NT2/D1 (cell line): ENCODE measurements at regions not wholly inside any gene's neighbourhood (a gene's known extent, or its start where the extent isn't known, plus 50 kb on each side); places are given as distances from the start of the nearest gene placed in this dataset.

ENCODE experiments used
- DNase-seq: peaks from one replicate; pipeline ENCODE4 v3.0.0-alpha.2; 2011; ENCODE audit warnings: low read depth, low spot score
- H3K27me3 ChIP-seq: 2 replicates; pipeline ENCODE4 v1.6.0; 2011; ENCODE audit warnings: mild to moderate bottlenecking; ENCODE audit not compliant: insufficient read length, insufficient read depth
- H3K36me3 ChIP-seq: 2 replicates; pipeline ENCODE4 v1.6.1; 2011; ENCODE audit warnings: mild to moderate bottlenecking, low read length, mixed read lengths; ENCODE audit not compliant: insufficient read depth, insufficient read length
- H3K4me1 ChIP-seq: 2 replicates; pipeline ENCODE4 v1.5.1; 2011; ENCODE audit not compliant: insufficient read depth, insufficient read length
- H3K4me3 ChIP-seq: 2 replicates; pipeline ENCODE4 v1.5.1; 2011; ENCODE audit warnings: low read depth; ENCODE audit not compliant: insufficient read length
- H3K9ac ChIP-seq: 2 replicates; pipeline ENCODE4 v1.6.0; 2011; ENCODE audit warnings: low read depth; ENCODE audit not compliant: insufficient read length
- H3K9me3 ChIP-seq: 2 replicates; pipeline ENCODE4 v1.5.1; 2011; ENCODE audit warnings: mild to moderate bottlenecking, low read length; ENCODE audit not compliant: insufficient read depth
- SUZ12 ChIP-seq: IDR thresholded peaks from 2 replicates; pipeline ENCODE4 v1.6.1; 2011; ENCODE audit not compliant: insufficient read length, insufficient read depth; ENCODE audit errors: extremely low read depth
- YY1 ChIP-seq: IDR thresholded peaks from 2 replicates; pipeline ENCODE4 v1.6.1; 2011; ENCODE audit not compliant: insufficient read length, insufficient read depth
- ZNF274 ChIP-seq: IDR thresholded peaks from 2 replicates; pipeline ENCODE4 v1.6.1; 2011; ENCODE audit warnings: mild to moderate bottlenecking, low read depth, low read length

- H3K4me1 ChIP-seq = no peaks in the 10 kb centered on the region
- no peaks in the 10 kb centered on the region for H3K9me3 ChIP-seq
- H3K4me3 ChIP-seq = no peak overlapping the region
- no peak overlapping the region for H3K9ac ChIP-seq
- no peaks in the 10 kb centered on the region for H3K36me3 ChIP-seq
- no peak for DNase-seq
- TF ChIP-seq ZNF274 (no peak), SUZ12 (no peak), YY1 (no peak)
- no peaks in the 10 kb centered on the region for H3K27me3 ChIP-seq
Measured at GRCh38 chr9:80644044-80644443, 1045.3 kb downstream of the TLE1 start.

DNA sequence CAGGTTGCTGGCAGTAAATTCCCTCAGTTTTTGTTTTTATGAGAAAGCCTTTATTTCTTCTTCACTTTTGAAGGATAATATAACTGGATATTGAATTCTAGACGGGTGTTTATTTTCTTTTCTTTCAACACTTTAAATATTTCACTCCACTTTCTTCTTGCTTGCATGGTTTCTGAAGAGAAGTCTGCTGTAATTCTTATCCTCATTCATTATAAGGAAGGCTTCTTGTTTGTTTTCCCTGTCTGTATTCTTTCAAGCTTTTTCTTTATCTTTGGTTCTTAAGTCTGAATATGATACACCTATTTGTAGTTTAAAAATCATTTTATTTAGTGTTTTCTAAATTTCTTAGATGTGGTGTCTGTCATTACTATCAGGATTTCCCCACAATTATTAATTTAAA, 1054.3 kb downstream of the TLE1 start:
- Histone ChIP-seq H3K4me1 (no peaks in the 10 kb centered on the region), H3K27me3 (no peaks in the 10 kb centered on the region), H3K9ac (no peak overlapping the region), H3K4me3 (no peak overlapping the region), H3K36me3 (no peaks in the 10 kb centered on the region), H3K9me3 (peaks cover 9% of the 10 kb centered on the region; the same call in 1 of the 2 replicates)
- DNase-seq = no peak
- no peak for TF ChIP-seq ZNF274
- no peak for TF ChIP-seq YY1
- no peak for TF ChIP-seq SUZ12

DNA sequence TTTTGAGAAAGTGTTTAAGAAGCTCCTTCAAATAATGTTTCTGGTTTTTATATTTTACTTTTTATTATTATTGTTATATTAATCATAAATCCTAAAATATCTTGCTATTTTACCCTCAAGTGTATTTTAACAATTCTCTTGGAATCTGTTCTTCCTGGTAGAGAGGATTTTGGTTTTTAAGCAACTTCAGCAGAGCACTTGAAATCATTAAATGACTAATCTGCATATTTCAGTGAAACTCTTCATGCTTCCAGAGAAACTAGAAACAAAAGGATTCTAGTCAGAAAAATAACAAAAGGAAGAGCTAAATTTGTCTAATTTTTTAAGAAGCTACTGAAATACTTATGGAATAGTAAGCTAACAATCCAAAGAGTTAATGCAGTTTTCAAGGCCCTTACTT, 1057.3 kb downstream of the TLE1 start:
- Histone ChIP-seq H3K9me3 (peaks cover 9% of the 10 kb centered on the region; the same call in 1 of the 2 replicates), H3K27me3 (no peaks in the 10 kb centered on the region), H3K4me3 (no peak overlapping the region), H3K36me3 (no peaks in the 10 kb centered on the region), H3K4me1 (no peaks in the 10 kb centered on the region), H3K9ac (no peak overlapping the region)
- DNase-seq = no peak
- no peak for TF ChIP-seq YY1
- no peak for TF ChIP-seq ZNF274
- TF ChIP-seq SUZ12 = no peak

GRCh38 chr9:80622508-80622907, 1050.7 kb downstream of the TLE4 start:
- no peak overlapping the region for H3K9ac ChIP-seq
- no peak for DNase-seq
- H3K9me3 ChIP-seq = no peaks in the 10 kb centered on the region
- TF ChIP-seq ZNF274 (no peak), YY1 (no peak), SUZ12 (no peak)
- no peaks in the 10 kb centered on the region for H3K36me3 ChIP-seq
- no peaks in the 10 kb centered on the region for H3K27me3 ChIP-seq
- no peaks in the 10 kb centered on the region for H3K4me1 ChIP-seq
- no peak overlapping the region for H3K4me3 ChIP-seq

- no peaks in the 10 kb centered on the region for H3K36me3 ChIP-seq
- no peaks in the 10 kb centered on the region for H3K4me1 ChIP-seq
- no peak for TF ChIP-seq ZNF274
- TF ChIP-seq SUZ12 = no peak
- no peak for TF ChIP-seq YY1
- no peak for DNase-seq
- no peak overlapping the region for H3K9ac ChIP-seq
- H3K27me3 ChIP-seq = no peaks in the 10 kb centered on the region
- no peaks in the 10 kb centered on the region for H3K9me3 ChIP-seq
- no peak overlapping the region for H3K4me3 ChIP-seq
Measured at GRCh38 chr9:80619356-80619755, 1047.6 kb downstream of the TLE4 start.

DNA sequence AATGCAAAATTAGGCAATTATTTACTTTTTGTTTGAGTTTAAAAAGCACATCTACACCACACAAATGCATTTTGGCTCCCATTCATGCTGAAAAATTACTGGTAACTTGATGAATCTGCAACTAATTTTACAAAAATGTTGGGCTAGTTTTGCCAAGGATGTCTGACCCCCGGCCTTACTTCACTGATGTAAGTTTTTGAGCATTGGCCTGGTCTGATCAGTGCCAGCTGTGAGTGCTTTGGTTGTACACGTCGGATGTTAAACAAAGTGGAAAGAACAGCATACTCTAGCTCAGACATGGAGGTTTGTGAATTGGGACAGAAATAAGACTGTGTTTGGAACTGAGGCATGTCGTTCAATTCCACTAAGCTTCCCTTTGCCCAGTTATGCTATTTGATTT, 1044.2 kb downstream of the TLE4 start:
- no peak overlapping the region for H3K9ac ChIP-seq
- H3K36me3 ChIP-seq = no peaks in the 10 kb centered on the region
- no peaks in the 10 kb centered on the region for H3K9me3 ChIP-seq
- H3K4me1 ChIP-seq = no peaks in the 10 kb centered on the region
- no peak for TF ChIP-seq YY1
- no peak overlapping the region for H3K4me3 ChIP-seq
- no peaks in the 10 kb centered on the region for H3K27me3 ChIP-seq
- DNase-seq = no peak

GRCh38 chr9:80605793-80606192, 1034.0 kb downstream of the TLE4 start:
- H3K36me3 ChIP-seq = no peaks in the 10 kb centered on the region
- DNase-seq = no peak

GRCh38 chr9:80605129-80605528, 1033.4 kb downstream of the TLE4 start:
- Histone ChIP-seq H3K9me3 (no peaks in the 10 kb centered on the region), H3K27me3 (no peaks in the 10 kb centered on the region), H3K4me1 (no peaks in the 10 kb centered on the region), H3K4me3 (no peak overlapping the region), H3K9ac (no peak overlapping the region), H3K36me3 (no peaks in the 10 kb centered on the region)
- TF ChIP-seq ZNF274 (no peak), SUZ12 (no peak)
- DNase-seq = peak; percentile 11

More at GRCh38 chr9:80605793-80606192, 1034.0 kb downstream of the TLE4 start:
- Histone ChIP-seq H3K27me3 (no peaks in the 10 kb centered on the region), H3K4me3 (no peak overlapping the region), H3K4me1 (no peaks in the 10 kb centered on the region), H3K9ac (no peak overlapping the region), H3K9me3 (no peaks in the 10 kb centered on the region)
- no peak for TF ChIP-seq YY1
- no peak for TF ChIP-seq ZNF274
- no peak for TF ChIP-seq SUZ12
